ENCODE measurements at regions not wholly inside any gene's neighbourhood (a gene's known extent, or its start where the extent isn't known, plus 50 kb on each side); places are given as distances from the start of the nearest gene placed in this dataset.

DNA sequence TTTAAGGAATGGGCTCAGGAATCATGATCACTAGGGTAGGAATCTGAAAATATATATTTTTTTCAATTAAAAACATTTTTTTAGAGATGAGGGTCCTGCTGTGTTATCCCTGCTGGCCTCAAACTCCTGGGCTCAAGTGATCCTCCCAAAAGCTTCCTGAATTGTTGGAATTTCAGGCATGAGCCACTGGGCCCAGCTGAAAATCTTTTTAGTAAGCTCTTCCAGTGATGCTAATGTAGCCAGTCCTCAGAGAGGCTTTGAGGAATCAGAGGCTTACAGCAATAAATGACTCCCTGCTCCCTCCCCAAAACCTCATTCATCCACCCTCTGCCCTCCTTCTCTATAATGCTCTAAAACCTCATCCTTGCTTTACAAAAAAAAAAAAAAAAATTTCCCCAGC, 129.5 kb downstream of the ZIC3 start:
- H3K36me3 ChIP-seq (ENCODE audit: control insufficient read depth in 2 of 2, insufficient read depth in 2 of 2, low read length in 1 of 2), result no peaks in the 10 kb centered on the region
- DNase-seq (ENCODE audit: low read depth, low spot score) (no peak), ATAC-seq (no peak), FAIRE-seq (no peak)
- no peaks in the 10 kb centered on the region for H3K79me2 ChIP-seq (ENCODE audit: control insufficient read depth, insufficient read depth, low read length)
- ChIA-PET POLR2A (no interaction called here), CTCF (no interaction called here), SMC1A (ENCODE audit: uncharacterized antibody, unreplicated experiment) (no interaction called here), RAD21 (ENCODE audit: unreplicated experiment) (no interaction called here)
- no peak overlapping the region for H3K9ac ChIP-seq (ENCODE audit: control insufficient read depth, insufficient read depth, low read length)
- H4K20me1 ChIP-seq (ENCODE audit: control insufficient read depth, insufficient read depth), result no peaks in the 10 kb centered on the region
- H2AFZ ChIP-seq (ENCODE audit: control insufficient read depth, low read depth, low read length), result no peak overlapping the region
- no peaks in the 10 kb centered on the region for H3K9me3 ChIP-seq (replicated peaks; ENCODE audit: control insufficient read depth, insufficient read depth, low read length)
- no peaks in the 10 kb centered on the region for H3K27me3 ChIP-seq (replicated peaks in 1 of 2; ENCODE audit: control insufficient read depth in 2 of 2, insufficient read depth in 2 of 2, low read length in 1 of 2)
- intact Hi-C loops (cut with micrococcal nuclease; ENCODE audit: unreplicated experiment), result no loop called here
- H3K27ac ChIP-seq (ENCODE audit: control insufficient read depth, insufficient read depth), result no peak overlapping the region
- H3K4me2 ChIP-seq (ENCODE audit: control insufficient read depth, insufficient read depth), result no peak overlapping the region
- no peak overlapping the region for H3K4me3 ChIP-seq
- no peak for TF ChIP-seq GABPA (IDR thresholded peaks at IDR 0.05; ENCODE audit: low read depth)
- no TSS peak for BruUV-seq (replicated peaks)
- H3K4me1 ChIP-seq (ENCODE audit: control insufficient read depth, insufficient read depth, low read length), result no peaks in the 10 kb centered on the region
- in situ Hi-C loops (cut with MboI), result no loop called here

DNA sequence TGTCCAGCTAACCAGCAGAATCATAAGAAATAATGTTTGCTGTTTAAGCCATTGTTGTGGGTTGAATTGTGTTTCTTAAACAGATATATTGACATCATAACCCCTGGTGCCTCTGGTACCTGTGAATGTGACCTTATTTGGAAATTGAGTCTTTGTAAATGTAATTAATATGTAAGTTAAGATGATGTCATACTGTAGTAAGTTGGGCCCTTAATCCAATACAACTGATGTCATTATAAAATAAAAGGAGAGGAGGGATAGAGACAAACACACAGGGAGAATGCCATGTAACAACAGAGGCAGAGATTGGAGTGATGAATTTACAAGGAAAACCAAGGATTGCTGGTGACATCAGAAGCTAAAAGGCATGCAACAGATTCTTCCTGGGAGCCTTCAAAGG, 141.4 kb downstream of the ZIC3 start:
- Histone ChIP-seq H3K4me1 (ENCODE audit: control insufficient read depth, insufficient read depth, low read length) (no peaks in the 10 kb centered on the region), H3K4me2 (ENCODE audit: control insufficient read depth, insufficient read depth) (no peak overlapping the region), H2AFZ (ENCODE audit: control insufficient read depth, low read depth, low read length) (no peak overlapping the region), H3K9ac (ENCODE audit: control insufficient read depth, insufficient read depth, low read length) (no peak overlapping the region), H3K9me3 (replicated peaks; ENCODE audit: control insufficient read depth, insufficient read depth, low read length) (no peaks in the 10 kb centered on the region), H4K20me1 (ENCODE audit: control insufficient read depth, insufficient read depth) (no peaks in the 10 kb centered on the region), H3K27ac (ENCODE audit: control insufficient read depth, insufficient read depth) (no peak overlapping the region), H3K36me3 (ENCODE audit: control insufficient read depth in 2 of 2, insufficient read depth in 2 of 2, low read length in 1 of 2) (no peaks in the 10 kb centered on the region), H3K79me2 (ENCODE audit: control insufficient read depth, insufficient read depth, low read length) (no peaks in the 10 kb centered on the region), H3K27me3 (replicated peaks in 1 of 2; ENCODE audit: control insufficient read depth in 2 of 2, insufficient read depth in 2 of 2, low read length in 1 of 2) (no peaks in the 10 kb centered on the region), H3K4me3 (no peak overlapping the region)
- no peak for DNase-seq (ENCODE audit: low read depth, low spot score)
- ChIA-PET CTCF (no interaction called here), POLR2A (no interaction called here), SMC1A (ENCODE audit: uncharacterized antibody, unreplicated experiment) (no interaction called here), RAD21 (ENCODE audit: unreplicated experiment) (no interaction called here)
- no peak for ATAC-seq
- in situ Hi-C loops (cut with MboI) (no loop called here), intact Hi-C loops (cut with micrococcal nuclease; ENCODE audit: unreplicated experiment) (no loop called here)
- TF ChIP-seq HCFC1 (IDR thresholded peaks at IDR 0.05; ENCODE audit: low read length) (no peak), SPI1 (IDR thresholded peaks at IDR 0.05; ENCODE audit: borderline replicate concordance, insufficient read depth, low read depth, low read length) (no peak), ATF7 (IDR thresholded peaks at IDR 0.05; ENCODE audit: low read depth) (no peak), POLR2AphosphoS2 (IDR thresholded peaks at IDR 0.05; ENCODE audit: low read depth, low read length) (no peak), NBN (IDR thresholded peaks at IDR 0.05) (no peak)
- TF ChIP-seq, protein P1, sequence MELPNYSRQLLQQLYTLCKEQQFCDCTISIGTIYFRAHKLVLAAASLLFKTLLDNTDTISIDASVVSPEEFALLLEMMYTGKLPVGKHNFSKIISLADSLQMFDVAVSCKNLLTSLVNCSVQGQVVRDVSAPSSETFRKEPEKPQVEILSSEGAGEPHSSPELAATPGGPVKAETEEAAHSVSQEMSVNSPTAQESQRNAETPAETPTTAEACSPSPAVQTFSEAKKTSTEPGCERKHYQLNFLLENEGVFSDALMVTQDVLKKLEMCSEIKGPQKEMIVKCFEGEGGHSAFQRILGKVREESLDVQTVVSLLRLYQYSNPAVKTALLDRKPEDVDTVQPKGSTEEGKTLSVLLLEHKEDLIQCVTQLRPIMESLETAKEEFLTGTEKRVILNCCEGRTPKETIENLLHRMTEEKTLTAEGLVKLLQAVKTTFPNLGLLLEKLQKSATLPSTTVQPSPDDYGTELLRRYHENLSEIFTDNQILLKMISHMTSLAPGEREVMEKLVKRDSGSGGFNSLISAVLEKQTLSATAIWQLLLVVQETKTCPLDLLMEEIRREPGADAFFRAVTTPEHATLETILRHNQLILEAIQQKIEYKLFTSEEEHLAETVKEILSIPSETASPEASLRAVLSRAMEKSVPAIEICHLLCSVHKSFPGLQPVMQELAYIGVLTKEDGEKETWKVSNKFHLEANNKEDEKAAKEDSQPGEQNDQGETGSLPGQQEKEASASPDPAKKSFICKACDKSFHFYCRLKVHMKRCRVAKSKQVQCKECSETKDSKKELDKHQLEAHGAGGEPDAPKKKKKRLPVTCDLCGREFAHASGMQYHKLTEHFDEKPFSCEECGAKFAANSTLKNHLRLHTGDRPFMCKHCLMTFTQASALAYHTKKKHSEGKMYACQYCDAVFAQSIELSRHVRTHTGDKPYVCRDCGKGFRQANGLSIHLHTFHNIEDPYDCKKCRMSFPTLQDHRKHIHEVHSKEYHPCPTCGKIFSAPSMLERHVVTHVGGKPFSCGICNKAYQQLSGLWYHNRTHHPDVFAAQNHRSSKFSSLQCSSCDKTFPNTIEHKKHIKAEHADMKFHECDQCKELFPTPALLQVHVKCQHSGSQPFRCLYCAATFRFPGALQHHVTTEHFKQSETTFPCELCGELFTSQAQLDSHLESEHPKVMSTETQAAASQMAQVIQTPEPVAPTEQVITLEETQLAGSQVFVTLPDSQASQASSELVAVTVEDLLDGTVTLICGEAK (IDR thresholded peaks at IDR 0.05; ENCODE audit: borderline replicate concordance), result no peak
- FAIRE-seq, result no peak
- BruUV-seq (replicated peaks), result no TSS peak

Data from GM12878 (cell line).